ENCODE measurements at regions not wholly inside any gene's neighbourhood (a gene's known extent, or its start where the extent isn't known, plus 50 kb on each side); places are given as distances from the start of the nearest gene placed in this dataset.

DNA sequence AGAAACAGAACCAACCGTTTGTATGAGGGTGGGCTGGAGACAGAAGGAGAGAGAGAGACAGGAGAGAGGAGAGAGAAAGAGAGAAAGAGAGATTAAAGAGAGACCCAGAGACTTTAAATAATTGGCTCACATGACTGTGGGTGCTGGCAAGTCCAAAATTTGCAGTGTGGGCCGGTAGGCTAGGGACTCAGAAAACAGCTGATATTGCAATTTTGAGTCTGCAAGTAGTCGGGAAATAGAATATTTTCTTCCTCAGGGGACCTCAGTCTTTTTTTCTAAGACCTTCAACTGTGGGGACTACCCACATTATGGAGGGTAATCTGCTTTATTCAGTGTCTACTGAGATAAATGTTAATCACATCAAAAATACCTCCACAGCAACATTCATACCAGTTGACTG, 1439.0 kb downstream of the CDH11 start:
- intact Hi-C loops (cut with DNase I; ENCODE audit: low total_unique reads) = no loop called here
- Histone ChIP-seq H3K4me1 (no peaks in the 10 kb centered on the region), H3K36me3 (no peaks in the 10 kb centered on the region), H3K9me3 (peaks cover 0 to 5% of the 10 kb centered on the region in 2 donors), H3K27me3 (no peaks in the 10 kb centered on the region), H3K4me3 (no peak overlapping the region), H3K27ac (no peak overlapping the region)
- DNase-seq = no peak
- TF ChIP-seq POLR2A (IDR thresholded peaks at IDR 0.05) = no peak
- no peak for TF ChIP-seq CTCF (IDR thresholded peaks at IDR 0.05)

GRCh38 chr16:63672493-63672892, 1449.4 kb downstream of the CDH11 start:
- DNase-seq = no peak
- Histone ChIP-seq H3K27ac (no peak overlapping the region), H3K4me1 (no peaks in the 10 kb centered on the region), H3K36me3 (no peaks in the 10 kb centered on the region), H3K9me3 (no peaks in the 10 kb centered on the region), H3K4me3 (no peak overlapping the region), H3K27me3 (no peaks in the 10 kb centered on the region)
- intact Hi-C loops (cut with DNase I; ENCODE audit: low total_unique reads) = no loop called here
- TF ChIP-seq CTCF (IDR thresholded peaks at IDR 0.05) (no peak), POLR2A (IDR thresholded peaks at IDR 0.05) (no peak)

GRCh38 chr16:63663155-63663554, 1458.7 kb downstream of the CDH11 start:
- Histone ChIP-seq H3K9me3 (no peaks in the 10 kb centered on the region), H3K27me3 (no peaks in the 10 kb centered on the region), H3K4me3 (no peak overlapping the region), H3K27ac (no peak overlapping the region), H3K4me1 (no peaks in the 10 kb centered on the region), H3K36me3 (no peaks in the 10 kb centered on the region)
- TF ChIP-seq POLR2A (IDR thresholded peaks at IDR 0.05) = no peak
- TF ChIP-seq CTCF (IDR thresholded peaks at IDR 0.05) = no peak
- DNase-seq = no peak
- intact Hi-C loops (cut with DNase I; ENCODE audit: low total_unique reads) = no loop called here

- TF ChIP-seq CTCF (IDR thresholded peaks at IDR 0.05) (no peak), POLR2A (IDR thresholded peaks at IDR 0.05) (no peak)
- no peaks in the 10 kb centered on the region for H3K4me1 ChIP-seq
- H3K4me3 ChIP-seq = no peak overlapping the region
- no peaks in the 10 kb centered on the region for H3K36me3 ChIP-seq
- H3K9me3 ChIP-seq = no peaks in the 10 kb centered on the region
- no peak for DNase-seq
- intact Hi-C loops (cut with DNase I; ENCODE audit: low total_unique reads) = no loop called here
- H3K27ac ChIP-seq = no peak overlapping the region
- no peaks in the 10 kb centered on the region for H3K27me3 ChIP-seq
Observed at GRCh38 chr16:63655846-63656245, 1466.0 kb downstream of the CDH11 start.

GRCh38 chr16:63653044-63653839, 1468.6 kb downstream of the CDH11 start:
- TF ChIP-seq CTCF (IDR thresholded peaks at IDR 0.05) (no peak), POLR2A (IDR thresholded peaks at IDR 0.05) (no peak)
- Histone ChIP-seq H3K4me1 (no peaks in the 10 kb centered on the region), H3K9me3 (no peaks in the 10 kb centered on the region), H3K27me3 (no peaks in the 10 kb centered on the region), H3K36me3 (no peaks in the 10 kb centered on the region), H3K4me3 (no peak overlapping the region), H3K27ac (no peak overlapping the region)
- intact Hi-C loops (cut with DNase I; ENCODE audit: low total_unique reads) = no loop called here
- no peak for DNase-seq

All from uterus (tissue), 3 donors.